CD4-positive, alpha-beta T cell treated with Interleukin-17A for 4 hours (primary cell): ENCODE measurements at regions not wholly inside any gene's neighbourhood (a gene's known extent, or its start where the extent isn't known, plus 50 kb on each side); places are given as distances from the start of the nearest gene placed in this dataset.

Experiments used
- DNase-seq: peaks from one replicate; pipeline ENCODE4 v3.0.0-alpha.2; 2020; ENCODE audit warnings: mixed read lengths

GRCh38 chr15:69628256-69629093 lies 175.9 kb downstream of the RPLP1 start:
- DNase-seq: no peak

GRCh38 chr15:69629631-69630161 lies 177.1 kb downstream of the RPLP1 start:
- DNase-seq: no peak

GRCh38 chr15:69631005-69631404 lies 178.4 kb downstream of the RPLP1 start:
- DNase-seq: no peak

GRCh38 chr15:69631978-69632377 lies 179.4 kb downstream of the RPLP1 start:
- no peak for DNase-seq

- no peak for DNase-seq
Observed at GRCh38 chr15:69634860-69635259, 182.2 kb downstream of the RPLP1 start.

- DNase-seq: no peak
Observed at GRCh38 chr15:69636169-69636915, 183.7 kb downstream of the RPLP1 start.

- DNase-seq: no peak
Observed at GRCh38 chr15:69637818-69638217, 185.2 kb downstream of the RPLP1 start.

GRCh38 chr15:69643476-69643875 lies 190.9 kb downstream of the RPLP1 start:
- no peak for DNase-seq

- no peak for DNase-seq
Observed at GRCh38 chr15:69643971-69644370, 191.4 kb downstream of the RPLP1 start.

- DNase-seq: no peak
Observed at GRCh38 chr15:69644876-69645275, 192.3 kb downstream of the RPLP1 start.

GRCh38 chr15:69647142-69647513 lies 194.5 kb downstream of the RPLP1 start:
- DNase-seq: no peak

GRCh38 chr15:69648212-69648611 lies 195.6 kb downstream of the RPLP1 start:
- DNase-seq: no peak

GRCh38 chr15:69648775-69649735 lies 196.4 kb downstream of the RPLP1 start:
- no peak for DNase-seq

- DNase-seq: no peak
Observed at GRCh38 chr15:69652293-69652692, 199.7 kb downstream of the RPLP1 start.

- DNase-seq: no peak
Observed at GRCh38 chr15:69652751-69653305, 200.2 kb downstream of the RPLP1 start.

GRCh38 chr15:69653306-69653705 lies 200.7 kb downstream of the RPLP1 start:
- no peak for DNase-seq

GRCh38 chr15:69653846-69654245 lies 201.2 kb downstream of the RPLP1 start:
- no peak for DNase-seq

GRCh38 chr15:69656271-69657030 lies 203.8 kb downstream of the RPLP1 start:
- no peak for DNase-seq

GRCh38 chr15:69657626-69658025 lies 205.0 kb downstream of the RPLP1 start:
- no peak for DNase-seq

GRCh38 chr15:69658411-69658945 lies 205.9 kb downstream of the RPLP1 start:
- DNase-seq: no peak

GRCh38 chr15:69659454-69660050 lies 206.9 kb downstream of the RPLP1 start:
- DNase-seq: no peak
